Keratinocyte (primary cell): ENCODE measurements at regions not wholly inside any gene's neighbourhood (a gene's known extent, or its start where the extent isn't known, plus 50 kb on each side); places are given as distances from the start of the nearest gene placed in this dataset.

Experiments used
- CTCF ChIP-seq, 3 experiments: IDR thresholded peaks in 1 of 3; conservative IDR thresholded peaks in 1 of 3; optimal IDR thresholded peaks in 1 of 3; 2 replicates in 2 of 3; 3 replicates in 1 of 3; pipeline versions ENCODE3 to v1.5.1; 2011; ENCODE audit warnings: low read length in 3 of 3, mild to moderate bottlenecking in 3 of 3, moderate library complexity in 2 of 3, control low read depth in 1 of 3, inconsistent platforms in 1 of 3; ENCODE audit not compliant: insufficient read depth in 2 of 3; ENCODE audit errors: extremely low read depth in 1 of 3
- EZH2 ChIP-seq: IDR thresholded peaks from one replicate; pipeline ENCODE4 v1.6.1; 2012; ENCODE audit warnings: inconsistent platforms, mild to moderate bottlenecking, low read length, moderate library complexity

GRCh38 chr5:61734001-61734400 lies 401.9 kb downstream of the ZSWIM6 start:
- TF ChIP-seq CTCF (optimal IDR thresholded peaks at IDR 0.05 in 1 of 3, IDR thresholded peaks at IDR 0.05 in 1 of 3, conservative IDR thresholded peaks at IDR 0.05 in 1 of 3; ENCODE audit: extremely low read depth in 1 of 3, insufficient read depth in 2 of 3, low read length in 3 of 3) (no peak), EZH2 (no peak)
